ENCODE measurements at regions not wholly inside any gene's neighbourhood (a gene's known extent, or its start where the extent isn't known, plus 50 kb on each side); places are given as distances from the start of the nearest gene placed in this dataset.

DNA sequence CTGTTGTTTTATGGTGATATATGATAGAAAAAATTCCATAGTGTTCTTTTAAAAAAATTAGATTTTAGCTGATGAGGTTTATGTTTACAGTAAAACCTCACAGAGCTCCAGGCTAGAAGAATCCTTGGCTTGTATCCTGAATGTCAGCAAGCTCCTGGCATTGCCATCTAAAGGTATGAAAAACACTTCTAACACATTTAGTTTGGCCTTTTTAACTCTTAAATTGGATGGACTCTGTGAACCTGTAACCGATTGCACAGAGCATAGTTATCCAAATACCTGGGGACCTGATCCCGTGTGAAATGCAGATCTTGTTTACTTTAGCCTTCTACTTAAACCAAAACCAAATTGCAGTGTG is 241.1 kb upstream of the DCN start:
- TF ChIP-seq EZH2 (IDR thresholded peaks at IDR 0.05; ENCODE audit: borderline replicate concordance, insufficient read depth, low read depth, low read length, poor library complexity, severe bottlenecking): no peak
- TF ChIP-seq, protein P1, sequence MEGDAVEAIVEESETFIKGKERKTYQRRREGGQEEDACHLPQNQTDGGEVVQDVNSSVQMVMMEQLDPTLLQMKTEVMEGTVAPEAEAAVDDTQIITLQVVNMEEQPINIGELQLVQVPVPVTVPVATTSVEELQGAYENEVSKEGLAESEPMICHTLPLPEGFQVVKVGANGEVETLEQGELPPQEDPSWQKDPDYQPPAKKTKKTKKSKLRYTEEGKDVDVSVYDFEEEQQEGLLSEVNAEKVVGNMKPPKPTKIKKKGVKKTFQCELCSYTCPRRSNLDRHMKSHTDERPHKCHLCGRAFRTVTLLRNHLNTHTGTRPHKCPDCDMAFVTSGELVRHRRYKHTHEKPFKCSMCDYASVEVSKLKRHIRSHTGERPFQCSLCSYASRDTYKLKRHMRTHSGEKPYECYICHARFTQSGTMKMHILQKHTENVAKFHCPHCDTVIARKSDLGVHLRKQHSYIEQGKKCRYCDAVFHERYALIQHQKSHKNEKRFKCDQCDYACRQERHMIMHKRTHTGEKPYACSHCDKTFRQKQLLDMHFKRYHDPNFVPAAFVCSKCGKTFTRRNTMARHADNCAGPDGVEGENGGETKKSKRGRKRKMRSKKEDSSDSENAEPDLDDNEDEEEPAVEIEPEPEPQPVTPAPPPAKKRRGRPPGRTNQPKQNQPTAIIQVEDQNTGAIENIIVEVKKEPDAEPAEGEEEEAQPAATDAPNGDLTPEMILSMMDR (IDR thresholded peaks at IDR 0.05): no peak
- intact Hi-C loops (cut with micrococcal nuclease): no loop called here
- no peaks in the 10 kb centered on the region for H3K9me3 ChIP-seq (ENCODE audit: control extremely low read depth in 1 of 3, control insufficient read depth in 2 of 3, insufficient read depth in 1 of 3, low read length in 2 of 3)
- no peaks in the 10 kb centered on the region for H4K20me1 ChIP-seq (ENCODE audit: control insufficient read depth, insufficient read depth, low read length, poor library complexity, severe bottlenecking)
- Mint-ChIP-seq H3K27me3 (peaks cover 26% of the 10 kb centered on the region), H3K4me1 (peaks cover 4% of the 10 kb centered on the region), H3K27ac (no peak overlapping the region), H3K4me3 (no peak overlapping the region), H3K9me3 (ENCODE audit: insufficient read depth) (no peaks in the 10 kb centered on the region)
- H3K9ac ChIP-seq (ENCODE audit: low read length): no peak overlapping the region
- 86% methylated on average over 1 of the region's 2 CpGs for WGBS (ENCODE audit: insufficient coverage)
- H3K4me3 ChIP-seq (ENCODE audit: control extremely low read depth in 1 of 5, extremely low read depth in 1 of 5, insufficient read depth in 1 of 5, low read depth in 2 of 5, low read length in 4 of 5): no peak overlapping the region
- no peaks in the 10 kb centered on the region for H3K4me1 ChIP-seq (ENCODE audit: control insufficient read depth in 2 of 2, insufficient read depth in 2 of 2, low read length in 2 of 2)
- no peak for DNase-seq
- no peak overlapping the region for H3K4me2 ChIP-seq (replicated peaks; ENCODE audit: low read depth, low read length, poor library complexity, severe bottlenecking)
- ATAC-seq (ENCODE audit: low read depth): no peak
- H3K79me2 ChIP-seq (ENCODE audit: control insufficient read depth, insufficient read depth, low read length): no peaks in the 10 kb centered on the region
- H3K36me3 ChIP-seq (replicated peaks in 1 of 2; ENCODE audit: control extremely low read depth in 1 of 2, control insufficient read depth in 1 of 2, extremely low read depth in 1 of 2, insufficient read depth in 2 of 2, low read length in 1 of 2): no peaks in the 10 kb centered on the region
- no peaks in the 10 kb centered on the region for H3K27me3 ChIP-seq (replicated peaks in 1 of 4; ENCODE audit: control extremely low read depth in 1 of 4, control insufficient read depth in 3 of 4, insufficient read depth in 4 of 4, low read length in 3 of 4)
- ChIA-PET CTCF (no interaction called here), POLR2A (no interaction called here)
- no peak overlapping the region for H2AFZ ChIP-seq (ENCODE audit: insufficient read depth, low read depth, low read length, poor library complexity, severe bottlenecking)
- H3K27ac ChIP-seq (ENCODE audit: low read length in 2 of 2): no peak overlapping the region

DNA sequence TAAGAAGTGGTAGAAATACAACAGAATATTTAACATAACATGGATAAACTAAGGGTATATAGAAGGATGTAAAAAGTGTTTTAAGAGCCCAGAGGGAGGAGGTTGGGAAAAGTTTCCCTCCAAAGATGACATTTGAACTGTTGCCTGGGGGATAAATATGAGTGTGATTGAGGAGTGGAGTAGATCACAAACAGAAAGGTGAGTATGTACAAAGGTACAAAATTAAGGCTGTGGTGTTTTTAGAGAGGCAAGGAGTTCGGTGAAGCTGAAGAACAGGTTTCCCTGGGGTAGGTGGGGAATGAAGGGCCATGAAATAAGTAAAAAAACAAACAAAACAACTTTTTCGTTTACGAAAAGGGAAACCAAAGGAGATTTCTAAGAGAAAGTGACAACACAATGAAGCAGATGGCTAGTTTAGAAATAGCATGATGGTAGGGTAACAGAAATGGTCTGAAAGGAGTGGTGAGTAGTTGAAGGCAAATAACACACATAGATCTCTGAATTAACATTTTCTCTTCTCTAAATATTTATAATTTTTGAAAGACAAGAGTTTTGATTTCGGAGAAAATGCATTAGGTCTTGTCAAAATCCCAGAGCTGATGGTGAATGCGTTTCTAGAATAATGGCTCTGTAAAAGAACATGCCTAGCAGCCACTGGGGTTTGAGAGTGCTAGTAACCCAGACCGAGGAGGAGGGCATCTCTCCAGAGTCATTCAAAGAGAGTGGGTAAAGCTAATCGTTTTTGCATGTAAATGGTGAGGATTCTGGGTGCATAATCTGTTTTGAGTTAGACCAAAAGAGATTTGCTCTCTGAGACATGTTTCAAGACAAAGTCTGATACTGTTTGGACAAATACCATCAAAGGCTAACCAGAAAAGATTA is 240.4 kb upstream of the DCN start:
- Histone ChIP-seq H3K9me3 (ENCODE audit: control extremely low read depth in 1 of 3, control insufficient read depth in 2 of 3, insufficient read depth in 1 of 3, low read length in 2 of 3) (no peaks in the 10 kb centered on the region), H3K36me3 (replicated peaks in 1 of 2; ENCODE audit: control extremely low read depth in 1 of 2, control insufficient read depth in 1 of 2, extremely low read depth in 1 of 2, insufficient read depth in 2 of 2, low read length in 1 of 2) (no peaks in the 10 kb centered on the region), H3K4me3 (ENCODE audit: control extremely low read depth in 1 of 5, extremely low read depth in 1 of 5, insufficient read depth in 1 of 5, low read depth in 2 of 5, low read length in 4 of 5) (no peak overlapping the region), H3K79me2 (ENCODE audit: control insufficient read depth, insufficient read depth, low read length) (no peaks in the 10 kb centered on the region), H4K20me1 (ENCODE audit: control insufficient read depth, insufficient read depth, low read length, poor library complexity, severe bottlenecking) (no peaks in the 10 kb centered on the region), H2AFZ (ENCODE audit: insufficient read depth, low read depth, low read length, poor library complexity, severe bottlenecking) (no peak overlapping the region), H3K27ac (ENCODE audit: low read length in 2 of 2) (no peak overlapping the region), H3K4me2 (replicated peaks; ENCODE audit: low read depth, low read length, poor library complexity, severe bottlenecking) (no peak overlapping the region), H3K4me1 (ENCODE audit: control insufficient read depth in 2 of 2, insufficient read depth in 2 of 2, low read length in 2 of 2) (no peaks in the 10 kb centered on the region), H3K27me3 (replicated peaks in 1 of 4; ENCODE audit: control extremely low read depth in 1 of 4, control insufficient read depth in 3 of 4, insufficient read depth in 4 of 4, low read length in 3 of 4) (no peaks in the 10 kb centered on the region), H3K9ac (ENCODE audit: low read length) (no peak overlapping the region)
- Mint-ChIP-seq H3K9me3 (ENCODE audit: insufficient read depth) (no peaks in the 10 kb centered on the region), H3K4me1 (peaks cover 4% of the 10 kb centered on the region), H3K27me3 (peaks cover 26% of the 10 kb centered on the region), H3K4me3 (no peak overlapping the region), H3K27ac (no peak overlapping the region)
- POLR2A ChIA-PET: no interaction called here
- 90% methylated on average over 3 of the region's 7 CpGs for WGBS (ENCODE audit: insufficient coverage)
- CTCF ChIA-PET: no interaction called here
- no peak for TF ChIP-seq EZH2 (IDR thresholded peaks at IDR 0.05; ENCODE audit: borderline replicate concordance, insufficient read depth, low read depth, low read length, poor library complexity, severe bottlenecking)
- TF ChIP-seq, protein P1 (IDR thresholded peaks at IDR 0.05): no peak
- intact Hi-C loops (cut with micrococcal nuclease): no loop called here
- no peak for DNase-seq
- no peak for ATAC-seq (ENCODE audit: low read depth)
